GM12878 (cell line): ENCODE measurements at regions not wholly inside any gene's neighbourhood (a gene's known extent, or its start where the extent isn't known, plus 50 kb on each side); places are given as distances from the start of the nearest gene placed in this dataset.

Source experiments
- ATAC-seq: fragments of 200-7000 bp; cut with Tn5 transposase; 3 replicates; pipeline ENCODE4 v1.9.1; 2020; ENCODE audit warnings: mild to moderate bottlenecking, moderate library complexity
- BruUV-seq: library from RNA; stranded (reverse); fragments of 400-500 nt; replicated peaks from 2 replicates; lab custom pipeline; 2021; lab: Mats Ljungman, UMichigan
- CTCF ChIA-PET: fragments of 300-600 bp; sonication (Branson Sonifier 250); formaldehyde crosslinking; extraction: SDS; loops from one replicate; lab custom pipeline; 2021; ENCODE audit warnings: inconsistent platforms; lab: Yijun Ruan, JAX
- POLR2A ChIA-PET: fragments of 350-600 bp; formaldehyde crosslinking; extraction: SDS; loops from one replicate; lab custom pipeline; 2021; ENCODE audit warnings: inconsistent platforms; lab: Charles Lee
- RAD21 ChIA-PET: fragments of 300-600 bp; sonication (Branson Sonifier 250); formaldehyde crosslinking; loops from one replicate; lab custom pipeline; 2023; ENCODE audit warnings: antibody characterized with exemption; ENCODE audit not compliant: unreplicated experiment; lab: Charles Lee
- SMC1A ChIA-PET: fragments of 300-600 bp; sonication (Branson Sonifier 250); formaldehyde crosslinking; loops from one replicate; lab custom pipeline; 2023; ENCODE audit not compliant: unreplicated experiment, uncharacterized antibody; lab: Charles Lee
- DNase-seq: peaks from one replicate; pipeline ENCODE4 v3.0.0-alpha.2; 2011; ENCODE audit warnings: low read depth, low spot score
- FAIRE-seq: peaks from 3 replicates; lab custom pipeline; 2011; peaks lifted over from hg19 to GRCh38; lab: Jason Lieb, UNC
- H2AFZ ChIP-seq: 2 replicates; pipeline ENCODE4 v1.6.0; 2011; ENCODE audit warnings: low read depth, low read length, control low read depth; ENCODE audit not compliant: control insufficient read depth
- H3K27ac ChIP-seq: 2 replicates; pipeline ENCODE4 v1.5.1; 2011; ENCODE audit warnings: control low read depth; ENCODE audit not compliant: control insufficient read depth, insufficient read depth
- H3K27me3 ChIP-seq, 2 experiments: replicated peaks in 1 of 2; 2 replicates each; pipeline versions ENCODE4 v1.6.0 to v1.6.1; 2011; ENCODE audit warnings: low read length in 1 of 2; ENCODE audit not compliant: control insufficient read depth in 2 of 2, insufficient read depth in 2 of 2
- H3K36me3 ChIP-seq, 2 experiments: 2 replicates each; pipeline ENCODE4 v1.5.1; 2011; ENCODE audit warnings: low read length in 1 of 2; ENCODE audit not compliant: control insufficient read depth in 2 of 2, insufficient read depth in 2 of 2
- H3K4me1 ChIP-seq: 2 replicates; pipeline ENCODE4 v1.6.1; 2011; ENCODE audit warnings: mild to moderate bottlenecking, low read length, moderate library complexity, mixed read lengths; ENCODE audit not compliant: control insufficient read depth, insufficient read depth
- H3K4me2 ChIP-seq: 2 replicates; pipeline ENCODE4 v1.6.0; 2011; ENCODE audit warnings: control low read depth; ENCODE audit not compliant: control insufficient read depth, insufficient read depth
- H3K4me3 ChIP-seq: fragments of 200-600 bp; sonication (generic); 2 replicates; pipeline ENCODE4 v1.5.1; 2016
- H3K79me2 ChIP-seq: 2 replicates; pipeline ENCODE4 v1.6.0; 2011; ENCODE audit warnings: low read length; ENCODE audit not compliant: control insufficient read depth, insufficient read depth
- H3K9ac ChIP-seq: 2 replicates; pipeline ENCODE4 v1.8.0; 2011; ENCODE audit warnings: low read length, control low read depth, mixed read lengths; ENCODE audit not compliant: control insufficient read depth, insufficient read depth
- H3K9me3 ChIP-seq: replicated peaks from 3 replicates; pipeline ENCODE4 v1.5.1; 2011; ENCODE audit warnings: mild to moderate bottlenecking, low read length; ENCODE audit not compliant: control insufficient read depth, insufficient read depth
- H4K20me1 ChIP-seq: 2 replicates; pipeline ENCODE4 v1.6.0; 2011; ENCODE audit not compliant: control insufficient read depth, insufficient read depth
- ETV6 ChIP-seq, 2 experiments: fragments of 450-650 bp in 1 of 2; IDR thresholded peaks in 1 of 2; conservative IDR thresholded peaks in 1 of 2; 2 replicates each; pipeline ENCODE4 v1.6.1; 2014; ENCODE audit warnings: antibody characterized with exemption in 1 of 2, borderline replicate concordance in 1 of 2, low read depth in 1 of 2, mild to moderate bottlenecking in 1 of 2, moderate library complexity in 1 of 2
- IKZF1 ChIP-seq: fragments of 450-650 bp; conservative IDR thresholded peaks from 2 replicates; pipeline ENCODE4 v1.6.1; 2017; ENCODE audit warnings: antibody characterized with exemption, mild to moderate bottlenecking
- POLR2A ChIP-seq: IDR thresholded peaks from 2 replicates; pipeline ENCODE4 v1.6.1; 2011; ENCODE audit warnings: low read depth, mild to moderate bottlenecking, low read length
- POLR2AphosphoS5 ChIP-seq: IDR thresholded peaks from 2 replicates; pipeline ENCODE4 v1.6.1; 2011; ENCODE audit warnings: mild to moderate bottlenecking, low read length, inconsistent platforms
- SMC3 ChIP-seq: IDR thresholded peaks from 2 replicates; pipeline ENCODE4 v1.6.1; 2011; ENCODE audit warnings: low read length, improper control_type of control experiment, borderline replicate concordance
- YY1 ChIP-seq: IDR thresholded peaks from 2 replicates; pipeline ENCODE4 v1.6.1; 2011; ENCODE audit warnings: low read depth, mild to moderate bottlenecking, low read length
- WGBS: methylation state at CpG from one replicate; pipeline ENCODE4 v1.1.6; 2016; ENCODE audit warnings: low lambda C conversion rate; ENCODE audit not compliant: insufficient replicate concordance, insufficient coverage; ENCODE audit errors: missing lambda C conversion rate; 5-methylcytosine and 5-hydroxymethylcytosine counted together
- in situ Hi-C: fragments of 300-500 bp; cut with MboI; formaldehyde crosslinking; loops from 9 replicates; pipeline ENCODE4 v1.14.3; 2018; ENCODE audit warnings: mixed read lengths
- intact Hi-C: fragments of 100-400 bp; cut with micrococcal nuclease; formaldehyde crosslinking; loops from one replicate; pipeline ENCODE4 v1.14.2; 2022; ENCODE audit not compliant: unreplicated experiment

GRCh38 chr2:237164474-237165042, 78.9 kb downstream of the COPS8 start:
- Histone ChIP-seq H3K4me2 (no peak overlapping the region), H3K27ac (no peak overlapping the region), H3K9ac (no peak overlapping the region), H3K9me3 (no peaks in the 10 kb centered on the region; the same call in 2 of the 3 replicates), H3K4me1 (no peaks in the 10 kb centered on the region; the same call in 1 of the 2 replicates), H3K79me2 (no peaks in the 10 kb centered on the region), H3K36me3 (no peaks in the 10 kb centered on the region), H2AFZ (no peak overlapping the region), H3K27me3 (peaks cover 0 to 2% of the 10 kb centered on the region in 2 experiments; a peak in 1 of 4 replicates), H4K20me1 (no peaks in the 10 kb centered on the region), H3K4me3 (no peak overlapping the region)
- TF ChIP-seq POLR2A = no peak
- no peak for TF ChIP-seq IKZF1
- TF ChIP-seq YY1 = no peak
- no peak for TF ChIP-seq POLR2AphosphoS5
- TF ChIP-seq SMC3 = no peak
- no peak for TF ChIP-seq ETV6 (conservative IDR thresholded peaks at IDR 0.05 in 1 of 2, IDR thresholded peaks at IDR 0.05 in 1 of 2; ENCODE audit: borderline replicate concordance in 1 of 2, low read depth in 1 of 2)
- intact Hi-C loops (no loop called here), in situ Hi-C loops (no loop called here)
- ATAC-seq = no peak
- no peak for DNase-seq
- ChIA-PET RAD21 (no interaction called here), CTCF (interaction anchor here (1.1 to 2.0 kb wide), 8 partner anchors 8 to 311 kb away, joined by 3 to 10 read pairs (median 4); no protein-coding TSS in a partner anchor), POLR2A (no interaction called here), SMC1A (interaction anchor here (1.0 to 1.7 kb wide), 3 partner anchors 10 to 42 kb away, joined by 3 to 8 read pairs (median 4); no protein-coding TSS in a partner anchor)
- WGBS = 16% methylated on average over 10 of the region's 10 CpGs
- no TSS peak for BruUV-seq
- FAIRE-seq = no peak
